ENCODE measurements at regions not wholly inside any gene's neighbourhood (a gene's known extent, or its start where the extent isn't known, plus 50 kb on each side); places are given as distances from the start of the nearest gene placed in this dataset.

GRCh38 chr18:10248738-10249137 lies 205.7 kb upstream of the APCDD1 start:
- no peaks in the 10 kb centered on the region for H3K36me3 ChIP-seq (ENCODE audit: low read depth)
- TF ChIP-seq EZH2 (IDR thresholded peaks at IDR 0.05; ENCODE audit: low read depth), result no peak
- TF ChIP-seq, protein P1, sequence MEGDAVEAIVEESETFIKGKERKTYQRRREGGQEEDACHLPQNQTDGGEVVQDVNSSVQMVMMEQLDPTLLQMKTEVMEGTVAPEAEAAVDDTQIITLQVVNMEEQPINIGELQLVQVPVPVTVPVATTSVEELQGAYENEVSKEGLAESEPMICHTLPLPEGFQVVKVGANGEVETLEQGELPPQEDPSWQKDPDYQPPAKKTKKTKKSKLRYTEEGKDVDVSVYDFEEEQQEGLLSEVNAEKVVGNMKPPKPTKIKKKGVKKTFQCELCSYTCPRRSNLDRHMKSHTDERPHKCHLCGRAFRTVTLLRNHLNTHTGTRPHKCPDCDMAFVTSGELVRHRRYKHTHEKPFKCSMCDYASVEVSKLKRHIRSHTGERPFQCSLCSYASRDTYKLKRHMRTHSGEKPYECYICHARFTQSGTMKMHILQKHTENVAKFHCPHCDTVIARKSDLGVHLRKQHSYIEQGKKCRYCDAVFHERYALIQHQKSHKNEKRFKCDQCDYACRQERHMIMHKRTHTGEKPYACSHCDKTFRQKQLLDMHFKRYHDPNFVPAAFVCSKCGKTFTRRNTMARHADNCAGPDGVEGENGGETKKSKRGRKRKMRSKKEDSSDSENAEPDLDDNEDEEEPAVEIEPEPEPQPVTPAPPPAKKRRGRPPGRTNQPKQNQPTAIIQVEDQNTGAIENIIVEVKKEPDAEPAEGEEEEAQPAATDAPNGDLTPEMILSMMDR (conservative IDR thresholded peaks at IDR 0.05), result no peak
- no peaks in the 10 kb centered on the region for H3K79me2 ChIP-seq (ENCODE audit: low read depth)
- no peaks in the 10 kb centered on the region for H3K27me3 ChIP-seq (ENCODE audit: insufficient read depth, low read depth)
- intact Hi-C loops (cut with micrococcal nuclease; ENCODE audit: unreplicated experiment), result no loop called here
- H3K4me3 ChIP-seq, result no peak overlapping the region
- H3F3A ChIP-seq (ENCODE audit: insufficient read depth, low read depth), result no peaks in the 10 kb centered on the region
- H3K27ac ChIP-seq, result no peak overlapping the region
- H3K9me2 ChIP-seq (ENCODE audit: insufficient read depth), result no peaks in the 10 kb centered on the region
- no peak overlapping the region for H2AFZ ChIP-seq
- no peaks in the 10 kb centered on the region for H4K20me1 ChIP-seq (ENCODE audit: insufficient read depth)
- POLR2A ChIA-PET (ENCODE audit: unreplicated experiment), result no interaction called here
- DNase-seq, result no peak
- H3K4me1 ChIP-seq (replicated peaks; ENCODE audit: insufficient read depth), result no peaks in the 10 kb centered on the region
- no peaks in the 10 kb centered on the region for H3K9me3 ChIP-seq (ENCODE audit: insufficient read depth, low read depth)
- CTCF ChIA-PET, result no interaction called here
- BruUV-seq (replicated peaks), result no TSS peak
- no peak overlapping the region for H3K4me2 ChIP-seq

DNA sequence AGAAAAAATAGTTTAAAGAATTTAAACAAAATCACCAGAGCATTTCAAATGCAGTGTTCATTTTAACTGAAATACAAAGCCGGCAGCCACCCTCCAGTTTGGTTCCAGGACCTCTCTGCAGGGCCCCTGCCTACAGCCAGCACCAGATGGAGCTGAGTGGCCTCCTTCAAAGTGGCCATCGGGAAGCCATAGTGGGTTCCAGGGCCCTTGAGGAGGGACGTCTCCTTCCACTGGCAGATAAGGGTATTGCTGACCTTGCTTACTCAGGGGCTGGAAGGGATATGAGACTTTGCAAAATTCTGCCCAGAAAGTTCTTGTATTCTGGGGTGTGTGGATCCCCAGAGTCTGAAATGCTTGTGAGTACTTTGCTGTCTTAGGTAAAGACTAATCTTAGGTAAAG lies 205.2 kb upstream of the APCDD1 start:
- Histone ChIP-seq H3K36me3 (ENCODE audit: low read depth) (no peaks in the 10 kb centered on the region), H3F3A (ENCODE audit: insufficient read depth, low read depth) (no peaks in the 10 kb centered on the region), H2AFZ (no peak overlapping the region), H3K9me2 (ENCODE audit: insufficient read depth) (no peaks in the 10 kb centered on the region), H3K4me1 (replicated peaks; ENCODE audit: insufficient read depth) (no peaks in the 10 kb centered on the region), H3K27me3 (ENCODE audit: insufficient read depth, low read depth) (no peaks in the 10 kb centered on the region), H3K79me2 (ENCODE audit: low read depth) (no peaks in the 10 kb centered on the region), H4K20me1 (ENCODE audit: insufficient read depth) (no peaks in the 10 kb centered on the region), H3K9me3 (ENCODE audit: insufficient read depth, low read depth) (no peaks in the 10 kb centered on the region), H3K27ac (no peak overlapping the region), H3K4me3 (no peak overlapping the region), H3K4me2 (no peak overlapping the region)
- no peak for TF ChIP-seq EZH2 (IDR thresholded peaks at IDR 0.05; ENCODE audit: low read depth)
- TF ChIP-seq, protein P1 (conservative IDR thresholded peaks at IDR 0.05), result no peak
- ChIA-PET CTCF (no interaction called here), POLR2A (ENCODE audit: unreplicated experiment) (no interaction called here)
- no TSS peak for BruUV-seq (replicated peaks)
- DNase-seq, result no peak
- intact Hi-C loops (cut with micrococcal nuclease; ENCODE audit: unreplicated experiment), result no loop called here

GRCh38 chr18:10249801-10250200 lies 204.6 kb upstream of the APCDD1 start:
- Histone ChIP-seq H3K4me2 (no peak overlapping the region), H3K27ac (no peak overlapping the region), H3F3A (ENCODE audit: insufficient read depth, low read depth) (no peaks in the 10 kb centered on the region), H3K9me3 (ENCODE audit: insufficient read depth, low read depth) (no peaks in the 10 kb centered on the region), H3K27me3 (ENCODE audit: insufficient read depth, low read depth) (no peaks in the 10 kb centered on the region), H3K9me2 (ENCODE audit: insufficient read depth) (no peaks in the 10 kb centered on the region), H4K20me1 (ENCODE audit: insufficient read depth) (no peaks in the 10 kb centered on the region), H3K4me1 (replicated peaks; ENCODE audit: insufficient read depth) (no peaks in the 10 kb centered on the region), H3K4me3 (no peak overlapping the region), H2AFZ (no peak overlapping the region), H3K36me3 (ENCODE audit: low read depth) (no peaks in the 10 kb centered on the region), H3K79me2 (ENCODE audit: low read depth) (no peaks in the 10 kb centered on the region)
- intact Hi-C loops (cut with micrococcal nuclease; ENCODE audit: unreplicated experiment), result no loop called here
- no peak for TF ChIP-seq EZH2 (IDR thresholded peaks at IDR 0.05; ENCODE audit: low read depth)
- TF ChIP-seq, protein P1 (conservative IDR thresholded peaks at IDR 0.05), result no peak
- ChIA-PET POLR2A (ENCODE audit: unreplicated experiment) (no interaction called here), CTCF (no interaction called here)
- no peak for DNase-seq
- BruUV-seq (replicated peaks), result no TSS peak
